HG02970 (cell line): ENCODE measurements at regions not wholly inside any gene's neighbourhood (a gene's known extent, or its start where the extent isn't known, plus 50 kb on each side); places are given as distances from the start of the nearest gene placed in this dataset.

ENCODE experiments used
- ATAC-seq: cut with Tn5 transposase; IDR thresholded peaks from one replicate; pipeline ENCODE4 v1.9.1; 2021; ENCODE audit warnings: mild to moderate bottlenecking, moderate library complexity, moderate number of reproducible peaks; ENCODE audit not compliant: unreplicated experiment, low FRiP score

GRCh38 chr3:70899816-70900215 lies 587.4 kb upstream of the MDFIC2 start:
- no peak for ATAC-seq

GRCh38 chr3:70890020-70890394 lies 577.6 kb upstream of the MDFIC2 start:
- ATAC-seq, result no peak

GRCh38 chr3:70889162-70890019 lies 577.0 kb upstream of the MDFIC2 start:
- no peak for ATAC-seq

GRCh38 chr3:70885636-70886035 lies 573.2 kb upstream of the MDFIC2 start:
- no peak for ATAC-seq

GRCh38 chr3:70882104-70882503 lies 569.7 kb upstream of the MDFIC2 start:
- no peak for ATAC-seq

GRCh38 chr3:70880421-70880820 lies 568.0 kb upstream of the MDFIC2 start:
- ATAC-seq, result no peak

GRCh38 chr3:70876154-70876553 lies 563.7 kb upstream of the MDFIC2 start:
- no peak for ATAC-seq

GRCh38 chr3:70874196-70874595 lies 561.8 kb upstream of the MDFIC2 start:
- no peak for ATAC-seq

GRCh38 chr3:70873686-70874085 lies 561.2 kb upstream of the MDFIC2 start:
- no peak for ATAC-seq

- ATAC-seq, result no peak
Measured at GRCh38 chr3:70871909-70872656, 559.6 kb upstream of the MDFIC2 start.

- no peak for ATAC-seq
Measured at GRCh38 chr3:70870576-70870975, 558.1 kb upstream of the MDFIC2 start.

- no peak for ATAC-seq
Measured at GRCh38 chr3:70868561-70868960, 556.1 kb upstream of the MDFIC2 start.

- no peak for ATAC-seq
Measured at GRCh38 chr3:70863049-70863448, 550.6 kb upstream of the MDFIC2 start.

GRCh38 chr3:70861855-70862254 lies 549.4 kb upstream of the MDFIC2 start:
- ATAC-seq, result no peak

- no peak for ATAC-seq
Measured at GRCh38 chr3:70861234-70861633, 548.8 kb upstream of the MDFIC2 start.

- ATAC-seq, result no peak
Measured at GRCh38 chr3:70857916-70858315, 545.5 kb upstream of the MDFIC2 start.

- no peak for ATAC-seq
Measured at GRCh38 chr3:70856414-70857162, 544.1 kb upstream of the MDFIC2 start.

- ATAC-seq, result no peak
Measured at GRCh38 chr3:70855149-70855548, 542.7 kb upstream of the MDFIC2 start.

- ATAC-seq, result no peak
Measured at GRCh38 chr3:70854108-70854507, 541.7 kb upstream of the MDFIC2 start.

GRCh38 chr3:70853161-70853944 lies 540.9 kb upstream of the MDFIC2 start:
- no peak for ATAC-seq
